Fibroblast of the aortic adventitia (primary cell): ENCODE measurements at regions not wholly inside any gene's neighbourhood (a gene's known extent, or its start where the extent isn't known, plus 50 kb on each side); places are given as distances from the start of the nearest gene placed in this dataset.
A peak's percentile ranks its signal among the peaks of the same experiment; 100 is the strongest.

Experiments used
- DNase-seq: peaks from one replicate; pipeline ENCODE4 v3.0.0-alpha.2; 2010; ENCODE audit warnings: low read depth
- H3K4me3 ChIP-seq: 2 replicates; pipeline ENCODE4 v1.5.1; 2011; ENCODE audit warnings: low read depth, mild to moderate bottlenecking, control low read depth, low read length, moderate library complexity
- TF ChIP-seq, protein P1 (sequence below): IDR thresholded peaks from 2 replicates; pipeline ENCODE4 v1.5.1; 2011; ENCODE audit warnings: mild to moderate bottlenecking, low read length, control low read depth, inconsistent platforms; ENCODE audit not compliant: insufficient read depth

GRCh38 chr13:105219651-105220050 lies 1315.8 kb downstream of the EFNB2 start:
- no peak for DNase-seq
- no peak overlapping the region for H3K4me3 ChIP-seq
- TF ChIP-seq, protein P1, sequence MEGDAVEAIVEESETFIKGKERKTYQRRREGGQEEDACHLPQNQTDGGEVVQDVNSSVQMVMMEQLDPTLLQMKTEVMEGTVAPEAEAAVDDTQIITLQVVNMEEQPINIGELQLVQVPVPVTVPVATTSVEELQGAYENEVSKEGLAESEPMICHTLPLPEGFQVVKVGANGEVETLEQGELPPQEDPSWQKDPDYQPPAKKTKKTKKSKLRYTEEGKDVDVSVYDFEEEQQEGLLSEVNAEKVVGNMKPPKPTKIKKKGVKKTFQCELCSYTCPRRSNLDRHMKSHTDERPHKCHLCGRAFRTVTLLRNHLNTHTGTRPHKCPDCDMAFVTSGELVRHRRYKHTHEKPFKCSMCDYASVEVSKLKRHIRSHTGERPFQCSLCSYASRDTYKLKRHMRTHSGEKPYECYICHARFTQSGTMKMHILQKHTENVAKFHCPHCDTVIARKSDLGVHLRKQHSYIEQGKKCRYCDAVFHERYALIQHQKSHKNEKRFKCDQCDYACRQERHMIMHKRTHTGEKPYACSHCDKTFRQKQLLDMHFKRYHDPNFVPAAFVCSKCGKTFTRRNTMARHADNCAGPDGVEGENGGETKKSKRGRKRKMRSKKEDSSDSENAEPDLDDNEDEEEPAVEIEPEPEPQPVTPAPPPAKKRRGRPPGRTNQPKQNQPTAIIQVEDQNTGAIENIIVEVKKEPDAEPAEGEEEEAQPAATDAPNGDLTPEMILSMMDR, result no peak

DNA sequence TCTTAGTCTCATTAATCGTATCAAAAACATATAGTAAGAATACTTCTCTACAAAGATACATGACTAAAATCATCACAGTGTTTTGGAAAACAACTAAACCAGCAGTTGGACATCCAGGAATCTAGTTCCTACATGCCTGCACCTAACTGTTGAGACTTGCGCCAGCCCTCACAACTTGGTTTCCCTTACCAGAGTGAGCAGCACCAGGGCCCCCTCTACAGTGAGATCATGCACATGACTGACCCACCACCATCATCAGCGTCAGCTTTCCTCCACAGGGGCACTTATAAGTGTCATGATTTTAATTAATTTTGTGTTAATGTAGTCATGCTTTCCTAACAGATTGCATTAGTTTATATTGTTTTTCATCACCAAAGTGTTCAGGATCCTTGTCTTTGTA lies 1322.0 kb downstream of the EFNB2 start:
- TF ChIP-seq, protein P1, result no peak
- DNase-seq, result no peak
- H3K4me3 ChIP-seq, result no peak overlapping the region

- no peak overlapping the region for H3K4me3 ChIP-seq
- DNase-seq, result no peak
- TF ChIP-seq, protein P1, result no peak
Measured at GRCh38 chr13:105207572-105208293, 1327.7 kb downstream of the EFNB2 start.

GRCh38 chr13:105202354-105202753 lies 1333.1 kb downstream of the EFNB2 start:
- DNase-seq, result peak; percentile 4
- TF ChIP-seq, protein P1, result peak; percentile 14
- no peak overlapping the region for H3K4me3 ChIP-seq

- TF ChIP-seq, protein P1, result no peak
- no peak for DNase-seq
- no peak overlapping the region for H3K4me3 ChIP-seq
Measured at GRCh38 chr13:105201351-105201750, 1334.1 kb downstream of the EFNB2 start.

DNA sequence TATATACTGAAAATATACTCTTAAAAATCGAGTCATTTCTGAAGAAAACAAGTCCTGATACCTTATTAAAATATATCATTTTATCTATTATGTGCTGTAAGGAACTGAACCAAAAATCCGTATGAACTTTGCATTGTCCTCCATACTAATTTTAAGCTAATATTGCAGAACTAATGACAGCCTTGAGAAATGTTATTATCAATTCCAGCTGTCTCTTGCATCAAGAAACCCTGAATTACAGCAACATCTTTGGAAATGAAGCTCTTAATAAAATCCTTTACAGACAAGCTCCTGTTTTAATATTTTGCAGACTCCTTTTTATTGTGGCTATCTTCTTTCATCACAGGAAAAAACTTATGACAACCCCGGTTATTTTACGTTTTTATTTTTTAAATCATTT lies 1335.3 kb downstream of the EFNB2 start:
- no peak overlapping the region for H3K4me3 ChIP-seq
- no peak for DNase-seq
- TF ChIP-seq, protein P1, result no peak

DNA sequence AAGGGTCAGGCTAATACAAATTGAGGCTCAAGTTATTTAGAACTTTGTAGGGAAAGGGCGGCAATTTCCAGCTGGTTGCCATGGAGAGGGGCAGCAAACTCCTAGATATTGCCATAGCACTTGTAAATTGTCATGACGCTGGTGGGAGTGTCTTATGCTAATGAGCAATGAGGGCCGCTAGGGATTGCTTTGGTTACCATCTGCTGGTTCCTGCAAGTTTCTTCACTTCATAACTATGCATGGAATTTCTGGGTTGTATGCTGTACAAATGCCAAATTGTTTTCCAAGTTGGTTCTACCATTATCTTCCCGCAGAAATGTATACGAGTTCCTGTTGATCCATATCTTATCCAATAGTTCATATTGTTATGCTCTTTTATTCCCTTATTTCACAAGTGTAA lies 1339.4 kb downstream of the EFNB2 start:
- DNase-seq, result peak; percentile 1
- H3K4me3 ChIP-seq, result no peak overlapping the region
- TF ChIP-seq, protein P1, result no peak
